Fibroblast of pulmonary artery (primary cell): ENCODE measurements at regions not wholly inside any gene's neighbourhood (a gene's known extent, or its start where the extent isn't known, plus 50 kb on each side); places are given as distances from the start of the nearest gene placed in this dataset.

Source experiments
- DNase-seq: peaks from one replicate; pipeline ENCODE4 v3.0.0-alpha.2; 2010; ENCODE audit warnings: low read depth
- H3K4me3 ChIP-seq: replicated peaks from 2 replicates; pipeline ENCODE4 v1.5.1; 2011; ENCODE audit warnings: low read depth, mild to moderate bottlenecking, control low read depth, low read length, moderate library complexity
- TF ChIP-seq, protein P1 (sequence below): IDR thresholded peaks from 2 replicates; pipeline ENCODE4 v1.5.1; 2011; ENCODE audit warnings: mild to moderate bottlenecking, control low read depth, low read length, inconsistent platforms; ENCODE audit errors: missing control alignments

GRCh38 chr14:101363261-101363555 lies 198.1 kb upstream of the DIO3 start:
- DNase-seq = no peak
- TF ChIP-seq, protein P1, sequence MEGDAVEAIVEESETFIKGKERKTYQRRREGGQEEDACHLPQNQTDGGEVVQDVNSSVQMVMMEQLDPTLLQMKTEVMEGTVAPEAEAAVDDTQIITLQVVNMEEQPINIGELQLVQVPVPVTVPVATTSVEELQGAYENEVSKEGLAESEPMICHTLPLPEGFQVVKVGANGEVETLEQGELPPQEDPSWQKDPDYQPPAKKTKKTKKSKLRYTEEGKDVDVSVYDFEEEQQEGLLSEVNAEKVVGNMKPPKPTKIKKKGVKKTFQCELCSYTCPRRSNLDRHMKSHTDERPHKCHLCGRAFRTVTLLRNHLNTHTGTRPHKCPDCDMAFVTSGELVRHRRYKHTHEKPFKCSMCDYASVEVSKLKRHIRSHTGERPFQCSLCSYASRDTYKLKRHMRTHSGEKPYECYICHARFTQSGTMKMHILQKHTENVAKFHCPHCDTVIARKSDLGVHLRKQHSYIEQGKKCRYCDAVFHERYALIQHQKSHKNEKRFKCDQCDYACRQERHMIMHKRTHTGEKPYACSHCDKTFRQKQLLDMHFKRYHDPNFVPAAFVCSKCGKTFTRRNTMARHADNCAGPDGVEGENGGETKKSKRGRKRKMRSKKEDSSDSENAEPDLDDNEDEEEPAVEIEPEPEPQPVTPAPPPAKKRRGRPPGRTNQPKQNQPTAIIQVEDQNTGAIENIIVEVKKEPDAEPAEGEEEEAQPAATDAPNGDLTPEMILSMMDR = no peak
- H3K4me3 ChIP-seq = no peak overlapping the region

DNA sequence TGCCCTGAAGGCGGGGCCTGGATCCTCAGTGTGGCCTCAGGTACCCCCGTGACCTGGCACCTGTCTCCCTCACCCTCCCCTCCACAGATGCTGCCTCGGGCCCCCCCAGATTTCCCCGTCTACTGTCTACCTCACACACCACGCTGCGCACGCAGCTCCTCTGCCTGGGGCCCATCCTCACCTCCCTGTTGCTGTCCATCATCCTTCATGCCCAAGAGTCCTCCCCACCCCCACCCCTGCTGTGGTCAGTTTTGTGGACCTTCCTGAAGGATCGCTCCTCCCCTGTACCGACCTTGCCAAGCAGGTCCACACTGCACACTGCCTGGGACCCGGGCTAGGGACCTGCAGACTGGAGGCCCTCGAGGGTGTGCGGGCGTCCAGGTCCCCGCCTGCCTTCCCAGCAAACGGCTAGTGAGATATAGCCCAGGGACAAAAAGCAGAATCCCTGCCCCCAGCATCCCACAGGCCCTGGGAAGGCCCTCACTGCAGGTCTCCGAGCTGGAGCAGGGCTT lies 197.4 kb upstream of the DIO3 start:
- H3K4me3 ChIP-seq = no peak overlapping the region
- DNase-seq = no peak
- TF ChIP-seq, protein P1 = no peak

DNA sequence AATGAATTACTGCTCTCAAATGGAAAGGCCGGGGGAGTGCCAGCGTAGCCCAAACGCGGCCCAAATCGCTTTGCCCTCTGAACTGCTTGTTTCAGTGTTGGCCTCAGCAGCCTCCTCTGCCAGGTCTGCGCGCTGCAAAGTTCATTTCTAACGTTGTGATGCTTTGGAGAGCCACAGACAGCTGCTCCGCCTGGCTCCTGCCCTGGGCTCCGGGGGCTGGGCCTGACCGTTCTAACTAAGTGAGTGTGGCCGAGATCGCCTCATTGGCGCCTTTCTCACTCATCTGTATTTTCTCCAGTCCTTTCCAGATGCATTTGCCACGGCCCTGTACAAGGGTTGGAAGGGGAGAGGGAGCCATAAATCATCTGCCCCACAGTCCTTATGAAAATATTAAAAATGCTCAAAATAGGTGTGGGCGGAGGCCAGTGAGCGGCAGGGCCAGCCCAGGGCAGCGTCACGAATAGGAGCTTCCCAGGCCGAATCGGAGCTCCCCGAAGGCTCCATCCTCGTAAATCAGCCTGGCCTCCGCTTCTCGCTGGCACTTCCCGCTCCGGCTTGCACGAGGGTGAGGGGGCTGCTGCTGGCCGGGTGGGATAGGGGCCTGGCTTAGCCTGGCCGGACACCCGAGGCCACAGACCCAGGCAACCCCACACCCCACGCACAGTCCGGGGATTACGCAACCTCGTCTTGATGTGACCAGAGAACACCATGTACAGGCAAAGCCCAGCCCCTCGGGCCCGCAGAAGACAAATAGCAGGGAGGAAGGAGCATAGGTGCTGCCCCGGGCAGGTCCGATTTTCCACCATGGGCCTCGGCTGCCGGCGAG lies 196.6 kb upstream of the DIO3 start:
- no peak for DNase-seq
- TF ChIP-seq, protein P1 = no peak
- H3K4me3 ChIP-seq = no peak overlapping the region

DNA sequence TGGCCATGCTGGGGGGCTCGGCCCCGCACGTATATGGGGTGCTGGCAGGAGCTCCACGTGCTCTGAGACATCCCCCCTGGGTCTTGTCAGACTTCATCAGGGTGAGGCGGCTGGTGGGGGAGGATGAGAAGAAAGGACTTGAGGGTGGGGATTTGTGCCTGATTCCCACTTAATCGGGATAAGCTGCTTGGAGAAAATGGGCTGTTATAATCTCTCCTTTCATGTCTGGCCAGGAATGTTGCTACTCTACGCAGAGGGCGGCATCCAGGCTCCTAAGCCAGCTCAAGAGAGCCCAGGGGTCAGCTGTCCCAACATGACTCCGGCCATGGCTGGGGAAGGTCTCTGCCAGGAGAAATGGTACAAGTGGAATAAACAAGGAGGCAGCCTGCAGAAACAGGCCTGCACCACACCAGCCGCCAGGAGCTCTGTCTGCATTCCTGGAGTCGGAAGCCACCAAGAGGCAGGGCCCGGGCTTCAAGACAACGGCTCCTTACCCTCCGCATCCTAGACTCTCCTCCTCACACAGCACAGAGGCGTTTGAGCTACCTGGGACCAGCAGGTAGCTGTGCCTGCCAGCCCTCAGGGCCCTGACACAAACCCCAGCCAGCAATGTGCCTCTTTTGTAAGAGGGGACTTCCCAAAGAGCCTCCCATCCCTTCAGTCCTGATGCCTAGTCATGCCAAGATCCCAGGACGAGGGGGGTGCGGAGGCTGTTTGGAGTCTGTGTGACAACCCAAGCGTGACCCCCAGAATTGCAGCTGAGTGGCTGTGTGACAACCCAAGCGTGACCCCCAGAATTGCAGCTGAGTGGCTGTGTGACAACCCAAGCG lies 195.8 kb upstream of the DIO3 start:
- no peak overlapping the region for H3K4me3 ChIP-seq
- TF ChIP-seq, protein P1 = no peak
- no peak for DNase-seq

DNA sequence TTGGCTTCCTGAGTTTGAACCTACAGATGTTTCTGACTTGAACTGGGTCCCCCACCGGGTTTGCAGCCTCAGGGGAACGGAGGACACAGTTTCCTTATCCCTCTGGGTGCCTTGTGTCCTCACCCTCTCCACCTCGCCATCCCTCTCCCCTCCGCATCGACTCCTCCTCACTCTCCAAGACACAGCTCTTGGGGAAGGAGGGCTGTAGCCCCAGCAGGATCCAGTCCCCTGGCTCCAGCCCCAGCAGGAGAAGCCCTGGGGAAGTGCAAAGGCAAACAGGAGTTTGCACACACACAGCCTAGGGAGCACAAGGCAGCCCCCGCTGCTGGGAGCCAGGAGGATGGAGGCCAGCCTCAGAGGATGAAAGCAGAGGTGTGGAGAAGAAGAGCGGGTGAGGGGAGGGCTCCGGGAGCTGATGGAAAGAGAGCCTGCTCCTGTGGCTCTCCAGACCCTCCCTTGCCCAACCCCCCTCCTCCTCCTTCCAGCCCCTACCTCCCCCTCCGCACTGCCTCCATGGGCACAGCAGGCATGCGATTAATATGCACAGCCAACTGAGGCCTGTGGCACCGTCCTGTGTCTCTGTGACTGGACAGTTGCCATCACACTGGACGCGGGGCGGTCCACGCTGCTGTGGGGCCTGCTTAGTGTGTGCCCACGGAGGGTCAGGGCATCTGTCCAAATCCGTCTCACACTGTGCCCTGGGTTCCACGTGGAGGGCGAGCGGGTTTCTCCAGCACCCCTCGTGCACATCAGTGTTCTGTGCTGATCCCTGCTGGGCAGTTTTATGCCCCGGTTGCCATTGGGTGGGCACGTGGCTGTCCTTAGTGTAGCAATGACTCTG lies 193.7 kb upstream of the DIO3 start:
- DNase-seq = no peak
- H3K4me3 ChIP-seq = no peak overlapping the region
- TF ChIP-seq, protein P1 = no peak

DNA sequence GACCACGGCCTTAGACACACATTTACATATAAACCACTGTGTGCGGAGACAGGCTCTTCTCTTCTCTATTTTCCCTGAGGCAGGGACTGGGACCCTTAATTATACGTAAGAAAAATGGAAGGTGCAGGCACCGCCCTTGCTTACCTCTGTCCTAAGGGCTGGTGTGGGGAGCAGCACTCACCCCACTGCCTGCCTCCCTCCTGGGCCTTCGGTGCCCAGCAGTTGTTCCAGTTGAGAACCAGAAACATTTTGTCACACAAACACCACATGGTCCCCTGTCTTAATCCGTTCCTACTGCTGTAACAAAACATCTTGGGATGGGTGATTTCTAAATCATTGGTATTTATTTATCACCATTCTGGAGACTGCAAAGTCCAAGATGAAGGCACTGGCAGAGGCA lies 192.7 kb upstream of the DIO3 start:
- DNase-seq = no peak
- TF ChIP-seq, protein P1 = no peak
- no peak overlapping the region for H3K4me3 ChIP-seq
